G401 (cell line): ENCODE measurements at regions not wholly inside any gene's neighbourhood (a gene's known extent, or its start where the extent isn't known, plus 50 kb on each side); places are given as distances from the start of the nearest gene placed in this dataset.

Source experiments
- DNase-seq: peaks from one replicate; pipeline ENCODE4 v3.0.0-alpha.2; 2015; ENCODE audit warnings: low spot score
- in situ Hi-C: cut with HindIII; loops from 2 replicates; pipeline ENCODE4 v1.10.0; 2016; ENCODE audit warnings: low sequenced_read_pairs, mixed read lengths

GRCh38 chr13:99640260-99640659 is 139.0 kb downstream of the TM9SF2 start:
- in situ Hi-C loops = no loop called here
- no peak for DNase-seq

- in situ Hi-C loops = no loop called here
- no peak for DNase-seq
Observed at GRCh38 chr13:99639126-99639525, 137.9 kb downstream of the TM9SF2 start.

GRCh38 chr13:99636728-99637353 is 135.6 kb downstream of the TM9SF2 start:
- in situ Hi-C loops = no loop called here
- no peak for DNase-seq

- in situ Hi-C loops = no loop called here
Observed at GRCh38 chr13:99636306-99636705, 135.0 kb downstream of the TM9SF2 start.

GRCh38 chr13:99634672-99635071 is 133.4 kb downstream of the TM9SF2 start:
- in situ Hi-C loops = no loop called here
- no peak for DNase-seq

More at GRCh38 chr13:99636306-99636705, 135.0 kb downstream of the TM9SF2 start:
- no peak for DNase-seq

- no peak for DNase-seq
- in situ Hi-C loops = no loop called here
Observed at GRCh38 chr13:99630269-99630898, 129.1 kb downstream of the TM9SF2 start.

- in situ Hi-C loops = no loop called here
- DNase-seq = no peak
Observed at GRCh38 chr13:99629641-99630040, 128.4 kb downstream of the TM9SF2 start.

GRCh38 chr13:99628442-99628841 is 127.2 kb downstream of the TM9SF2 start:
- in situ Hi-C loops = no loop called here
- peak; percentile 56 for DNase-seq

- DNase-seq = peak; percentile 54
- in situ Hi-C loops = no loop called here
Observed at GRCh38 chr13:99626461-99627082, 125.3 kb downstream of the TM9SF2 start.

GRCh38 chr13:99624936-99625540 is 123.8 kb downstream of the TM9SF2 start:
- no peak for DNase-seq
- in situ Hi-C loops = no loop called here

GRCh38 chr13:99620806-99621205 is 119.5 kb downstream of the TM9SF2 start:
- in situ Hi-C loops = no loop called here
- no peak for DNase-seq

- in situ Hi-C loops = no loop called here
- DNase-seq = no peak
Observed at GRCh38 chr13:99619207-99619606, 117.9 kb downstream of the TM9SF2 start.

- in situ Hi-C loops = no loop called here
- DNase-seq = peak; percentile 73
Observed at GRCh38 chr13:99617474-99618255, 116.4 kb downstream of the TM9SF2 start.

GRCh38 chr13:99614465-99614885 is 113.2 kb downstream of the TM9SF2 start:
- in situ Hi-C loops = no loop called here
- DNase-seq = peak; percentile 28
